A549 (cell line): ENCODE measurements at regions not wholly inside any gene's neighbourhood (a gene's known extent, or its start where the extent isn't known, plus 50 kb on each side); places are given as distances from the start of the nearest gene placed in this dataset.

Source experiments
- ATAC-seq, 2 experiments: fragments of 200-7000 bp in 1 of 2; fragments of >200 bp in 1 of 2; cut with Nextera tagmentation in 1 of 2; cut with Tn5 transposase in 1 of 2; 3 replicates each; pipeline versions ENCODE4 v1.8.0 to v1.9.1; 2018 to 2020; ENCODE audit warnings: mild to moderate bottlenecking in 1 of 2, moderate library complexity in 1 of 2
- CTCF ChIA-PET: fragments of 300-600 bp; sonication (Branson Sonifier 250); formaldehyde crosslinking; extraction: SDS; loops from one replicate; lab custom pipeline; 2021; ENCODE audit warnings: antibody characterized with exemption, inconsistent platforms; lab: Yijun Ruan, JAX
- POLR2A ChIA-PET: fragments of 350-600 bp; formaldehyde crosslinking; extraction: SDS; loops from one replicate; lab custom pipeline; 2021; ENCODE audit warnings: antibody characterized with exemption, inconsistent platforms; lab: Yijun Ruan, JAX
- DNase-seq, 2 experiments: peaks; one replicate each; pipeline versions ENCODE4 v3.0.0 to v3.0.0-alpha.2; 2011 to 2016; ENCODE audit warnings: low read depth in 1 of 2, low spot score in 1 of 2
- FAIRE-seq: peaks from 2 replicates; lab custom pipeline; 2011; peaks lifted over from hg19 to GRCh38; lab: Jason Lieb, UNC
- H3K27ac ChIP-seq, 2 experiments: fragments of >200 bp; sonication (Bioruptor Twin); formaldehyde crosslinking; 3 replicates each; pipeline ENCODE4 v1.5.1; 2016 to 2017
- H3K4me1 ChIP-seq: fragments of >200 bp; sonication (Bioruptor Twin); formaldehyde crosslinking; 3 replicates; pipeline ENCODE4 v1.6.1; 2016
- H3K4me2 ChIP-seq: fragments of >200 bp; sonication (Bioruptor Twin); formaldehyde crosslinking; 3 replicates; pipeline ENCODE4 v1.6.1; 2016
- H3K4me3 ChIP-seq: fragments of >200 bp; sonication (Bioruptor Twin); formaldehyde crosslinking; 3 replicates; pipeline ENCODE4 v1.5.1; 2016
- H3K9me3 ChIP-seq: fragments of >200 bp; sonication (Bioruptor Twin); formaldehyde crosslinking; 3 replicates; pipeline ENCODE4 v1.6.1; 2016
- BHLHE40 ChIP-seq: IDR thresholded peaks from 2 replicates; pipeline ENCODE4 v1.6.1; 2012; ENCODE audit warnings: low read depth, low read length, inconsistent platforms
- CBX2 ChIP-seq: fragments of 200-600 bp; sonication (generic); IDR thresholded peaks from 2 replicates; pipeline ENCODE4 v1.6.1; 2016; ENCODE audit warnings: low read depth, mild to moderate bottlenecking, borderline replicate concordance
- CBX8 ChIP-seq: fragments of 200-600 bp; sonication (generic); IDR thresholded peaks from 2 replicates; pipeline ENCODE4 v1.6.1; 2016
- CEBPB ChIP-seq, 2 experiments: fragments of >200 bp in 1 of 2; sonication (Bioruptor Twin) in 1 of 2; formaldehyde crosslinking in 1 of 2; IDR thresholded peaks; 2 replicates each; pipeline ENCODE4 v1.6.1; 2012 to 2016
- CHD2 ChIP-seq: fragments of 150-350 bp; IDR thresholded peaks from 2 replicates; pipeline ENCODE4 v1.6.1; 2014; ENCODE audit warnings: low read length; ENCODE audit not compliant: partially characterized antibody
- EHF ChIP-seq: fragments of 250-450 bp; sonication (Bioruptor Pico); IDR thresholded peaks from 2 replicates; pipeline ENCODE4 v1.5.0; 2020; ENCODE audit warnings: mild to moderate bottlenecking
- EHMT2 ChIP-seq: fragments of 200-600 bp; sonication (generic); IDR thresholded peaks from 2 replicates; pipeline ENCODE4 v1.6.1; 2016; ENCODE audit warnings: antibody characterized with exemption, low read depth, mild to moderate bottlenecking, moderate library complexity
- GATA3 ChIP-seq: IDR thresholded peaks from 2 replicates; pipeline ENCODE4 v1.6.1; 2012; ENCODE audit warnings: borderline replicate concordance
- HOXA7 ChIP-seq: fragments of 250-450 bp; sonication (Bioruptor Pico); IDR thresholded peaks from 2 replicates; pipeline ENCODE4 v1.5.0; 2020; ENCODE audit warnings: mild to moderate bottlenecking, moderate library complexity
- HOXB13 ChIP-seq: fragments of 250-450 bp; sonication (Bioruptor Pico); IDR thresholded peaks from 2 replicates; pipeline ENCODE4 v1.5.0; 2020; ENCODE audit warnings: low read depth, mild to moderate bottlenecking, moderate library complexity
- HOXB5 ChIP-seq: fragments of 250-450 bp; sonication (Bioruptor Pico); IDR thresholded peaks from 2 replicates; pipeline ENCODE4 v1.5.0; 2020; ENCODE audit warnings: mild to moderate bottlenecking, moderate library complexity
- JUNB ChIP-seq: fragments of >200 bp; sonication (Bioruptor Twin); formaldehyde crosslinking; IDR thresholded peaks from 2 replicates; pipeline ENCODE4 v1.6.1; 2016
- KDM5A ChIP-seq: fragments of 200-600 bp; sonication (generic); IDR thresholded peaks from 2 replicates; pipeline ENCODE4 v1.6.1; 2016; ENCODE audit warnings: antibody characterized with exemption, mild to moderate bottlenecking
- MYC ChIP-seq: IDR thresholded peaks from 2 replicates; pipeline ENCODE4 v1.6.1; 2012; ENCODE audit warnings: mild to moderate bottlenecking, inconsistent platforms, low read length, improper control_type of control experiment, borderline replicate concordance
- NFE2L2 ChIP-seq: fragments of 150-350 bp; conservative IDR thresholded peaks from 2 replicates; pipeline ENCODE4 v1.6.1; 2014; ENCODE audit warnings: low read length
- PHF8 ChIP-seq: fragments of 200-600 bp; sonication (generic); IDR thresholded peaks from 2 replicates; pipeline ENCODE4 v1.6.1; 2016; ENCODE audit warnings: low read depth, mild to moderate bottlenecking, antibody characterized with exemption, moderate library complexity, borderline replicate concordance
- RARB ChIP-seq: fragments of 250-450 bp; sonication (Bioruptor Pico); IDR thresholded peaks from 2 replicates; pipeline ENCODE4 v1.8.0; 2021; ENCODE audit warnings: mild to moderate bottlenecking, moderate library complexity
- RCOR1 ChIP-seq: fragments of 150-350 bp; IDR thresholded peaks from 2 replicates; pipeline ENCODE4 v1.6.1; 2014; ENCODE audit warnings: antibody characterized with exemption, low read length, low read depth
- RNF2 ChIP-seq: fragments of 200-600 bp; sonication (generic); IDR thresholded peaks from 2 replicates; pipeline ENCODE4 v1.6.1; 2016; ENCODE audit warnings: low read depth, mild to moderate bottlenecking, antibody characterized with exemption, moderate library complexity, borderline replicate concordance
- TP53 ChIP-seq: fragments of 250-450 bp; sonication (Bioruptor Pico); IDR thresholded peaks from 2 replicates; pipeline ENCODE4 v1.5.0; 2021; ENCODE audit warnings: mild to moderate bottlenecking, moderate library complexity
- ZC3H11A ChIP-seq: fragments of 450-650 bp; IDR thresholded peaks from 2 replicates; pipeline ENCODE4 v1.6.1; 2014; ENCODE audit warnings: antibody characterized with exemption, mild to moderate bottlenecking
- ZFP36 ChIP-seq: fragments of 450-650 bp; IDR thresholded peaks from 2 replicates; pipeline ENCODE4 v1.6.1; 2014; ENCODE audit warnings: borderline replicate concordance; ENCODE audit not compliant: partially characterized antibody
- ZNF302 ChIP-seq: fragments of 250-450 bp; sonication (Bioruptor Pico); IDR thresholded peaks from 2 replicates; pipeline ENCODE4 v1.9.0; 2021; ENCODE audit warnings: inconsistent platforms, mild to moderate bottlenecking, moderate library complexity
- ZSCAN20 ChIP-seq: fragments of 250-450 bp; sonication (Bioruptor Pico); IDR thresholded peaks from 2 replicates; pipeline ENCODE4 v1.8.0; 2022; ENCODE audit warnings: mild to moderate bottlenecking, moderate library complexity
- WGBS: methylation state at CpG from one replicate; pipeline ENCODE4 v1.1.6; 2017; ENCODE audit errors: missing lambda C conversion rate; 5-methylcytosine and 5-hydroxymethylcytosine counted together
- TF ChIP-seq, protein P1 (sequence below): fragments of >200 bp; sonication (Bioruptor Twin); formaldehyde crosslinking; IDR thresholded peaks from 2 replicates; pipeline ENCODE4 v1.6.1; 2016
- TF ChIP-seq, protein P2 (sequence below): IDR thresholded peaks from 2 replicates; pipeline ENCODE4 v1.6.1; 2012; ENCODE audit warnings: low read depth, borderline replicate concordance
- TF ChIP-seq, protein P3 (sequence below): IDR thresholded peaks from 2 replicates; pipeline ENCODE4 v1.6.1; 2012
- TF ChIP-seq, protein P4 (sequence below): fragments of 450-650 bp; IDR thresholded peaks from 2 replicates; pipeline ENCODE4 v1.6.1; 2014; ENCODE audit warnings: antibody characterized with exemption
- TF ChIP-seq, protein P5 (sequence below): fragments of 200-600 bp; sonication (generic); IDR thresholded peaks from 2 replicates; pipeline ENCODE4 v1.6.1; 2016; ENCODE audit warnings: antibody characterized with exemption, mild to moderate bottlenecking, moderate library complexity
- TF ChIP-seq, protein P6 (sequence below): IDR thresholded peaks from 2 replicates; pipeline ENCODE4 v1.6.1; 2012

DNA sequence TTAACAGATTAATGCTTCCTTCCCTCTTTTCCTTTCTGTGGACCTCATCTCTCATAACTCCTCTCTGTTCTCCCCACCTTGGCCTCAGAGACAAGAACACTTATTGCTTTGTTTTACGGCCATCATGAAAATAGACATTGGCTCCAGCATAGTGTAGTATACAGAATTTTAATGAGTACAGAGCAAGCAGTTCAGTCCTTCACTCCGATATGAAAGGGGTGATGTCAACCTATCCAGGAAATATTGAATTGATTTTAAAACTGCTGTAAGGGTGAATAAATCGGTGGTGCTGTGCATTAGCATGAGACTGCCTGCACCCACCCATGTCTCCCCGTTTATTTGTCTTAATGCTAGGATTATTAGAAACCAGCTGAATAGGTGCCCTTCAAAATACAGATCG, 490.9 kb upstream of the TBL1XR1 start:
- TF ChIP-seq PHF8 = no peak
- no peak for TF ChIP-seq CHD2
- TF ChIP-seq, protein P1, sequence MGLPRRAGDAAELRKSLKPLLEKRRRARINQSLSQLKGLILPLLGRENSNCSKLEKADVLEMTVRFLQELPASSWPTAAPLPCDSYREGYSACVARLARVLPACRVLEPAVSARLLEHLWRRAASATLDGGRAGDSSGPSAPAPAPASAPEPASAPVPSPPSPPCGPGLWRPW = no peak
- no peak for TF ChIP-seq CBX2
- no peak for TF ChIP-seq RARB
- no peak for TF ChIP-seq ZC3H11A
- no peak for TF ChIP-seq JUNB
- TF ChIP-seq HOXB5 (CRISPR knock-in tag) = no peak
- no peak for TF ChIP-seq EHF (CRISPR knock-in tag)
- TF ChIP-seq, protein P2, sequence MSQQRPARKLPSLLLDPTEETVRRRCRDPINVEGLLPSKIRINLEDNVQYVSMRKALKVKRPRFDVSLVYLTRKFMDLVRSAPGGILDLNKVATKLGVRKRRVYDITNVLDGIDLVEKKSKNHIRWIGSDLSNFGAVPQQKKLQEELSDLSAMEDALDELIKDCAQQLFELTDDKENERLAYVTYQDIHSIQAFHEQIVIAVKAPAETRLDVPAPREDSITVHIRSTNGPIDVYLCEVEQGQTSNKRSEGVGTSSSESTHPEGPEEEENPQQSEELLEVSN = no peak
- no peak for TF ChIP-seq KDM5A
- no peak for TF ChIP-seq ZNF302
- TF ChIP-seq CEBPB (IDR thresholded peaks at IDR 0.05) = no peak
- no peak for TF ChIP-seq HOXB13 (CRISPR knock-in tag)
- no peak for TF ChIP-seq GATA3
- no peak for TF ChIP-seq BHLHE40
- no peak for TF ChIP-seq HOXA7 (CRISPR knock-in tag)
- TF ChIP-seq, protein P3, sequence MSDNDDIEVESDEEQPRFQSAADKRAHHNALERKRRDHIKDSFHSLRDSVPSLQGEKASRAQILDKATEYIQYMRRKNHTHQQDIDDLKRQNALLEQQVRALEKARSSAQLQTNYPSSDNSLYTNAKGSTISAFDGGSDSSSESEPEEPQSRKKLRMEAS = no peak
- ChIA-PET POLR2A (no interaction called here), CTCF (no interaction called here)
- no peak for ATAC-seq
- WGBS = 74% methylated on average over 5 of the region's 5 CpGs
- H3K4me3 ChIP-seq = no peak overlapping the region
- no peak overlapping the region for H3K4me2 ChIP-seq
- no peaks in the 10 kb centered on the region for H3K9me3 ChIP-seq
- no peak overlapping the region for H3K27ac ChIP-seq
- H3K4me1 ChIP-seq = no peaks in the 10 kb centered on the region
- no peak for DNase-seq
- FAIRE-seq = no peak

DNA sequence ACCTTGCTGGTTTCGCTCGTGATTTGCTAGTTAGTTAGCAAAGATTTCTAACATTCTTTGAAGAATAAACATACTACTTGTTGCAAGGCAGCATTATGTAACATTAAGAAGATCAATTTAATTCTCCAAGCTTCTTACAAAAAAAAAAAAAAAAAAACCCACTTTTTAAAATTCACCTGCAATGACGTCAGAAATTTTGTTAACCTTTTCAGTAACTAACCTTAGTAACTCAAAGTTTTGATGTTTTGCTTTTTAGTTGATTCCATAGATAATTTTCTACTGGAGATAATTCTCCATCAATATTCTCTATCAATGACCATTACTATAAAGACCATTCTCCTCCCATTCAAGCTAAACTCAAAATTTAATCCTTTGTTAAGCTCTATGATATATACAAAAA, 491.8 kb upstream of the TBL1XR1 start:
- 92% methylated on average over 3 of the region's 3 CpGs for WGBS
- ATAC-seq = no peak

More for the DNA sequence above, 491.8 kb upstream of the TBL1XR1 start:
- no peaks in the 10 kb centered on the region for H3K9me3 ChIP-seq
- no peak overlapping the region for H3K4me2 ChIP-seq
- DNase-seq (no peak), FAIRE-seq (no peak)
- no peak overlapping the region for H3K27ac ChIP-seq
- TF ChIP-seq, protein P2 = no peak
- TF ChIP-seq, protein P4, sequence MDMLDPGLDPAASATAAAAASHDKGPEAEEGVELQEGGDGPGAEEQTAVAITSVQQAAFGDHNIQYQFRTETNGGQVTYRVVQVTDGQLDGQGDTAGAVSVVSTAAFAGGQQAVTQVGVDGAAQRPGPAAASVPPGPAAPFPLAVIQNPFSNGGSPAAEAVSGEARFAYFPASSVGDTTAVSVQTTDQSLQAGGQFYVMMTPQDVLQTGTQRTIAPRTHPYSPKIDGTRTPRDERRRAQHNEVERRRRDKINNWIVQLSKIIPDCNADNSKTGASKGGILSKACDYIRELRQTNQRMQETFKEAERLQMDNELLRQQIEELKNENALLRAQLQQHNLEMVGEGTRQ = no peak
- TF ChIP-seq EHMT2 (no peak), NFE2L2 (no peak), RCOR1 (no peak), BHLHE40 (no peak), ZFP36 (no peak), ZSCAN20 (CRISPR knock-in tag) (no peak), CBX8 (no peak), TP53 (CRISPR knock-in tag) (no peak), HOXB5 (CRISPR knock-in tag) (no peak), RNF2 (no peak), MYC (no peak), KDM5A (no peak), ZC3H11A (no peak)
- TF ChIP-seq, protein P5, sequence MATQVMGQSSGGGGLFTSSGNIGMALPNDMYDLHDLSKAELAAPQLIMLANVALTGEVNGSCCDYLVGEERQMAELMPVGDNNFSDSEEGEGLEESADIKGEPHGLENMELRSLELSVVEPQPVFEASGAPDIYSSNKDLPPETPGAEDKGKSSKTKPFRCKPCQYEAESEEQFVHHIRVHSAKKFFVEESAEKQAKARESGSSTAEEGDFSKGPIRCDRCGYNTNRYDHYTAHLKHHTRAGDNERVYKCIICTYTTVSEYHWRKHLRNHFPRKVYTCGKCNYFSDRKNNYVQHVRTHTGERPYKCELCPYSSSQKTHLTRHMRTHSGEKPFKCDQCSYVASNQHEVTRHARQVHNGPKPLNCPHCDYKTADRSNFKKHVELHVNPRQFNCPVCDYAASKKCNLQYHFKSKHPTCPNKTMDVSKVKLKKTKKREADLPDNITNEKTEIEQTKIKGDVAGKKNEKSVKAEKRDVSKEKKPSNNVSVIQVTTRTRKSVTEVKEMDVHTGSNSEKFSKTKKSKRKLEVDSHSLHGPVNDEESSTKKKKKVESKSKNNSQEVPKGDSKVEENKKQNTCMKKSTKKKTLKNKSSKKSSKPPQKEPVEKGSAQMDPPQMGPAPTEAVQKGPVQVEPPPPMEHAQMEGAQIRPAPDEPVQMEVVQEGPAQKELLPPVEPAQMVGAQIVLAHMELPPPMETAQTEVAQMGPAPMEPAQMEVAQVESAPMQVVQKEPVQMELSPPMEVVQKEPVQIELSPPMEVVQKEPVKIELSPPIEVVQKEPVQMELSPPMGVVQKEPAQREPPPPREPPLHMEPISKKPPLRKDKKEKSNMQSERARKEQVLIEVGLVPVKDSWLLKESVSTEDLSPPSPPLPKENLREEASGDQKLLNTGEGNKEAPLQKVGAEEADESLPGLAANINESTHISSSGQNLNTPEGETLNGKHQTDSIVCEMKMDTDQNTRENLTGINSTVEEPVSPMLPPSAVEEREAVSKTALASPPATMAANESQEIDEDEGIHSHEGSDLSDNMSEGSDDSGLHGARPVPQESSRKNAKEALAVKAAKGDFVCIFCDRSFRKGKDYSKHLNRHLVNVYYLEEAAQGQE = no peak
- TF ChIP-seq, protein P6, sequence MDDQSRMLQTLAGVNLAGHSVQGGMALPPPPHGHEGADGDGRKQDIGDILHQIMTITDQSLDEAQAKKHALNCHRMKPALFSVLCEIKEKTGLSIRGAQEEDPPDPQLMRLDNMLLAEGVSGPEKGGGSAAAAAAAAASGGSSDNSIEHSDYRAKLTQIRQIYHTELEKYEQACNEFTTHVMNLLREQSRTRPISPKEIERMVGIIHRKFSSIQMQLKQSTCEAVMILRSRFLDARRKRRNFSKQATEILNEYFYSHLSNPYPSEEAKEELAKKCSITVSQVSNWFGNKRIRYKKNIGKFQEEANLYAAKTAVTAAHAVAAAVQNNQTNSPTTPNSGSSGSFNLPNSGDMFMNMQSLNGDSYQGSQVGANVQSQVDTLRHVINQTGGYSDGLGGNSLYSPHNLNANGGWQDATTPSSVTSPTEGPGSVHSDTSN = no peak
- TF ChIP-seq, protein P1 = no peak
- no peak overlapping the region for H3K4me3 ChIP-seq
- ChIA-PET CTCF (no interaction called here), POLR2A (no interaction called here)
- no peaks in the 10 kb centered on the region for H3K4me1 ChIP-seq
